NAMALWA (cell line): ENCODE measurements at regions not wholly inside any gene's neighbourhood (a gene's known extent, or its start where the extent isn't known, plus 50 kb on each side); places are given as distances from the start of the nearest gene placed in this dataset.

Experiments used
- DNase-seq: peaks from one replicate; pipeline ENCODE4 v3.0.0-alpha.2; 2015; ENCODE audit warnings: low spot score

DNA sequence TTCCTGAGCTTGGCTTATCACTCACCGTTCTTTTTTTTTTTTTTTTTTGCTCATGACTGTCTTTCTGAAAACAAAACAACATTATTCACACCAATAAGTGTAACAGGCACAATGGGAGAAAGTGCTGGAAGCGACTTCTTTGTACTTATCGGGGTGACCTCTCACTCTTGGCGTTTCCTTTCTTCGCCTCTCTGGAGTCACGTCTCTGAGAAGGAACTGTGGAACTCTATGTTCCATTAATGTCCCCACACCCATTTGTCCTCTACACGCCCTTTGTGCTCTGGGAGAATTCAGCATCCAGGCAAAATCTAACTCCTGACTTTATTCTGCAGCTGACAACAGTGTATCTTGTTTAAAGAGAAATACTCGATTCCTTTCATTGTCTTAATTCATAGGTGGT lies 70.8 kb upstream of the FAM204A start:
- no peak for DNase-seq

- DNase-seq = no peak
Observed at GRCh38 chr10:118412132-118412760, 70.1 kb upstream of the FAM204A start.

DNA sequence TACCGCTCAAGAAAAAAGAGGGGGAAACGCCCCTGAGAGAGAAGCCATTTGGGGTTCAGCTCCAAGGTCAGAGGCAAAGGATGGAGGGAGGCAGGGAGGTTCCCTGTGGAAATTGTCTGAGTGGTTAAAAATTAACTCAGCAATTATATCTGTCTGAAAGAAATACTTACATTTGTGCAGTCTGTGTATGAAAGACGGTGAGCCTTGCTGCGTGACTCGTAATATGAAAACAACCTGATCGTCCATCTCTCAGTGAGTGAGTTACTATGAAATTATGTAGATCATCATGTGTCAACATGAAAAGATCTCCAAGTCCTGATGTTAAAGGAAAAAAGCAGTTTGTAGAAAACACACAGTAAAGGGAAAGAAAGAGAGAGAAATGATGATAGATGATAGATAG lies 67.2 kb upstream of the FAM204A start:
- DNase-seq = no peak

- no peak for DNase-seq
Observed at GRCh38 chr10:118408181-118408580, 66.1 kb upstream of the FAM204A start.

- no peak for DNase-seq
Observed at GRCh38 chr10:118407777-118408176, 65.7 kb upstream of the FAM204A start.

DNA sequence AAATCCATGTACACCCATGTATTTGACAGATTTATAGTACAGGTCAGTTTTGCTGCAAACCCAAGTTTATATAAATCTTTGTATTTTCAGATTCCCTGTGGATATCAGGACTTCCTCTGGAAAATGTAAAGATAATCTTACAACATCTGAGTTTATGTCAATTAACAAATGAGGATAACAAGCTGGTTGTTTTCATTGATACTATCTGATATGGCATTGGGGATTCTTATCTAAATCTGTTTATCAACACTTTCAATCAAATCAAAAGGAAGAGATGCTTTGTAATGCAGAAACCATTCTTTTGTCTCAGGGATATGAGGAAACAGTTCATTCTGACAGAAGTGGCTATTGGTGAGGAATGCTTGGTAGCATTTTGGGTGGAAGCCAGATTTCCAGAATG lies 64.9 kb upstream of the FAM204A start:
- no peak for DNase-seq

GRCh38 chr10:118405928-118406327 lies 63.8 kb upstream of the FAM204A start:
- DNase-seq = no peak

- DNase-seq = no peak
Observed at GRCh38 chr10:118403967-118404366, 61.8 kb upstream of the FAM204A start.

DNA sequence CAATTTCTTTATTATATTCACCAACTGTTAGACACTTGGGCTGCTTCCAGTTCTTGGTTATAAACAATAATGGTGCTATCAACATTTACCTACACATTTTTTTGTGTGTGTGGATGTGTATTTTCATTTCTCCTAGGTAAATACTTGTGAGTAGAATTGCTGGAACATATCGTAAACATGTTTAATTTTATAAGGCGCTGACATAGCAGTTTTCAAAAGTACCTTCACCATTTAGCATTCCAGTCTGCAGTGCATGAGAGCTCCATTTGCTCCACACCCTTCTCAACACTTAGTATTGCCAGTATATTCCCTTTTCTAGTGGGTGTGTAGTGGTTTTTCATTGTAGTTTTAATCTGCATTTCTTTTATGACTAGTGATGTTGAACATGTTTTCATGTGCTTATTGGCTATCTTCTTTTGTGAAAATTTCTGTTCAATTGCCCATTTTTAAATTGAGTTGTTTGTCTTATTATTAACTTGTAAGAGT lies 59.6 kb upstream of the FAM204A start:
- no peak for DNase-seq

DNA sequence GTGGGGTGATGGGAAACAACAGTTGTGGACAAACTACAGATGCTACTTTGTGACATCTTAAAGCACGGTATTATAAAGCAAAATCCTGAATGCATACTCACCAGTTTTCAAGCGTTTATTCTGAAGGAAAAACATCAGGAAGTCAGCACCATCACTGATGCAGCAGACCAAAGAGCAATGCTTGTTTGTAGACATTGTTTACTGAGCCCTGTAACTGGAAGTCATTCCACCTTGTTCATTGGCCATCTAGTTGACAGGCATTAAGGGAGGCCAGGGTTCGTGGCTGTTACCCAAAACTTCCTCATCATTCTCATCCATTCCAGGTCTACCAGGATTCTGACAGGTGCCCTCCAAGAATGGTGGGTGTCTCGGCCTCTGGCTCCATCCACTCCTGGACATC lies 55.3 kb upstream of the FAM204A start:
- no peak for DNase-seq

GRCh38 chr10:118395947-118396346 lies 53.8 kb upstream of the FAM204A start:
- no peak for DNase-seq

DNA sequence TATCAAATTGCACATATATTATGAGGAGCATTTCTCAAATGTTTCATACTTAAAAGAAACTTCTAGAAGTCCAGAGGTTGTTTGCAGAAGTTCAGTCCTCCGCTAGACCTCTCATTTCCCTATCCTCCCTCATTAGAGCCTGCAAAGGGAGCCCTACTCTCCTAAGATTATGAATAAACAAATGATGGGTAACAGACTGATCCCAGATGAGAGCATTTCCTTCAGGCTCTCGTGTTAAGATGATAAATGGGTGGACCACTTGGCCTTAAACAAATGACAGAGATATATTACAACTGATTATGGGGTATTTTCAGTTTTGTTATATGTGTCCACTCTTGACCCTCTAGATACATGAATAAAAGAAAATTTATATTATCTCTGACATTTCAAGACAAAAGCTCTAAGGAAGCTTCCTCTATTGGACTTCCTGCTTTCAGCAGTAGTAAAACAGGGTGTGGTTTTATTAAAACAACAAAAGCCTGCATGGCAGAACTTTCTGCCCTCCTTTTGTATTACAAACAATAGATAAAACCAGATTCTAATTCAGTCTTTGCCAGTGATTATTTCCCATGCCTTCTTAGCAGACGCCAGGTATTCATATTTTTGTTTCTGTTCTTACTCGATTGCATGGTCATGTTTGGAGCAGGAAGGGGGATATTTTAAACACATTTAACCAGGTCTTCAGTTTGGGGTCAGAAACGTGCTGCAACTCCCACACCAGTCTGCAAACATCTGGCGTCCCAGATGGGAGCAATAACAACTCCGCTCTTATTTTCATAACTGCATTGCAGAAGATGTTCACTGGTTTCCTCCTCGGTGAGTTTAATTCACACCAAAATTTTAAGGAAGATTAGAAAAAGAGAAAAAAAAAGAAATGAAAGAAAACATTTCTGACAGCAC lies 52.4 kb upstream of the FAM204A start:
- peak; percentile 64 for DNase-seq

GRCh38 chr10:118392761-118393160 lies 50.6 kb upstream of the FAM204A start:
- DNase-seq = no peak
